Endothelial cell of umbilical vein (primary cell): ENCODE measurements at regions not wholly inside any gene's neighbourhood (a gene's known extent, or its start where the extent isn't known, plus 50 kb on each side); places are given as distances from the start of the nearest gene placed in this dataset.

Experiments
- BruUV-seq: library from RNA; stranded (reverse); fragments of 400-500 nt; replicated peaks from 2 replicates; lab custom pipeline; 2021; lab: Mats Ljungman, UMichigan
- CTCF ChIA-PET: fragments of 300-600, 350-600 bp; sonication (Branson Sonifier 250); formaldehyde crosslinking; loops from one replicate; lab custom pipeline; 2021; ENCODE audit warnings: antibody characterized with exemption, inconsistent platforms; lab: Charles Lee
- POLR2A ChIA-PET: fragments of 300-600, 350-600 bp; sonication (Branson Sonifier 250); formaldehyde crosslinking; loops from one replicate; lab custom pipeline; 2021; ENCODE audit warnings: antibody characterized with exemption, inconsistent platforms; lab: Charles Lee
- DNase-seq: peaks from one replicate; pipeline ENCODE4 v3.0.0-alpha.2; 2011; ENCODE audit warnings: low read depth, low spot score
- FAIRE-seq: peaks from 2 replicates; lab custom pipeline; 2011; peaks lifted over from hg19 to GRCh38; lab: Jason Lieb, UNC
- H2AFZ ChIP-seq: 2 replicates; pipeline ENCODE4 v1.6.0; 2012; ENCODE audit warnings: low read depth, low read length, control low read depth, inconsistent platforms
- H3K27ac ChIP-seq: 2 replicates; pipeline ENCODE4 v1.5.1; 2011; ENCODE audit warnings: low read depth, mild to moderate bottlenecking, control low read depth, low read length, moderate library complexity; ENCODE audit not compliant: insufficient read depth
- H3K27me3 ChIP-seq, 2 experiments: 2 replicates each; pipeline versions ENCODE4 v1.6.0 to v1.6.1; 2011; ENCODE audit warnings: low read length in 2 of 2, mixed read lengths in 1 of 2; ENCODE audit not compliant: control insufficient read depth in 2 of 2, insufficient read depth in 2 of 2
- H3K36me3 ChIP-seq, 2 experiments: 2 replicates in 1 of 2; 3 replicates in 1 of 2; pipeline ENCODE4 v1.5.1; 2011; ENCODE audit warnings: low read length in 2 of 2, mild to moderate bottlenecking in 1 of 2, moderate library complexity in 1 of 2; ENCODE audit not compliant: control insufficient read depth in 2 of 2, insufficient read depth in 2 of 2; ENCODE audit errors: extremely low read depth in 1 of 2
- H3K4me1 ChIP-seq: 3 replicates; pipeline ENCODE4 v1.5.1; 2011; ENCODE audit warnings: mild to moderate bottlenecking, low read length; ENCODE audit not compliant: control insufficient read depth, insufficient read depth; ENCODE audit errors: extremely low read depth
- H3K4me2 ChIP-seq: 2 replicates; pipeline ENCODE4 v1.6.1; 2011; ENCODE audit warnings: low read length, control low read depth, mixed read lengths; ENCODE audit not compliant: insufficient read depth
- H3K4me3 ChIP-seq, 3 experiments: fragments of 200-600 bp in 1 of 3; sonication (generic), shearing (Covaris generic) in 1 of 3; replicated peaks in 1 of 3; 2 replicates each; pipeline ENCODE4 v1.5.1; 2011 to 2016; ENCODE audit warnings: control low read depth in 3 of 3, low read length in 3 of 3, mild to moderate bottlenecking in 2 of 3, inconsistent platforms in 1 of 3, low read depth in 1 of 3, moderate library complexity in 1 of 3; ENCODE audit not compliant: insufficient read depth in 1 of 3
- H3K79me2 ChIP-seq: 2 replicates; pipeline ENCODE4 v1.6.0; 2012; ENCODE audit warnings: low read length, inconsistent platforms; ENCODE audit not compliant: control insufficient read depth, insufficient read depth
- H3K9ac ChIP-seq: replicated peaks from 2 replicates; pipeline ENCODE3; 2011; ENCODE audit warnings: low read length, control low read depth; ENCODE audit not compliant: insufficient read depth; ENCODE audit errors: extremely low read depth
- H3K9me1 ChIP-seq: replicated peaks from 3 replicates; pipeline ENCODE4 v1.6.0; 2011; ENCODE audit warnings: mild to moderate bottlenecking, low read length; ENCODE audit not compliant: control insufficient read depth, insufficient read depth; ENCODE audit errors: extremely low read depth
- H3K9me3 ChIP-seq: replicated peaks from 2 replicates; pipeline ENCODE4 v1.5.1; 2012; ENCODE audit warnings: low read length, inconsistent platforms; ENCODE audit not compliant: control insufficient read depth, insufficient read depth
- H4K20me1 ChIP-seq: replicated peaks from 2 replicates; pipeline ENCODE3; 2011; ENCODE audit warnings: mild to moderate bottlenecking, low read length; ENCODE audit not compliant: control insufficient read depth, insufficient read depth; ENCODE audit errors: extremely low read depth
- EZH2 ChIP-seq: IDR thresholded peaks from 2 replicates; pipeline ENCODE4 v1.6.1; 2012; ENCODE audit warnings: borderline replicate concordance, low read depth, mild to moderate bottlenecking, moderate library complexity, low read length, inconsistent platforms; ENCODE audit not compliant: severe bottlenecking
- FOS ChIP-seq: IDR thresholded peaks from 2 replicates; pipeline ENCODE4 v1.6.1; 2011; ENCODE audit warnings: mild to moderate bottlenecking, low read length, moderate library complexity, borderline replicate concordance; ENCODE audit not compliant: insufficient read depth
- GATA2 ChIP-seq: IDR thresholded peaks from 2 replicates; pipeline ENCODE4 v1.7.0; 2011; ENCODE audit warnings: low read depth, mild to moderate bottlenecking, moderate library complexity, mixed read lengths, low read length; ENCODE audit not compliant: insufficient read length, insufficient read depth
- JUN ChIP-seq: IDR thresholded peaks from 2 replicates; pipeline ENCODE4 v1.6.1; 2011; ENCODE audit warnings: borderline replicate concordance, low read depth; ENCODE audit not compliant: insufficient read length, insufficient read depth
- MYC ChIP-seq: IDR thresholded peaks from one replicate; pipeline ENCODE4 v1.6.1; 2011; ENCODE audit warnings: mild to moderate bottlenecking, low read depth, low read length
- POLR2A ChIP-seq: IDR thresholded peaks from 2 replicates; pipeline ENCODE4 v1.6.1; 2012; ENCODE audit warnings: low read depth, mild to moderate bottlenecking, control low read depth, low read length
- POLR2AphosphoS5 ChIP-seq: IDR thresholded peaks from 2 replicates; pipeline ENCODE4 v1.6.1; 2012; ENCODE audit warnings: low read depth, mild to moderate bottlenecking, control low read depth, low read length, moderate library complexity; ENCODE audit not compliant: insufficient read depth
- dilution Hi-C: fragments of 300-500 bp; cut with MboI; formaldehyde crosslinking; loops from one replicate; pipeline ENCODE4 v1.15.0; 2019; ENCODE audit warnings: low sequenced_read_pairs; ENCODE audit not compliant: extremely low pct_ligation_motif_present
- intact Hi-C: fragments of 100-400 bp; cut with micrococcal nuclease; formaldehyde crosslinking; loops from one replicate; pipeline ENCODE4 v1.10.0; 2022
- TF ChIP-seq, protein P1 (sequence below), 2 donors: IDR thresholded peaks; 1 replicate in 1 of 2; 2 replicates in 1 of 2; pipeline ENCODE4 v1.5.1; 2011; ENCODE audit warnings: low read length in 2 of 2, mild to moderate bottlenecking in 2 of 2, moderate library complexity in 2 of 2, control low read depth in 1 of 2, inconsistent platforms in 1 of 2, low read depth in 1 of 2; ENCODE audit not compliant: insufficient read depth in 1 of 2; ENCODE audit errors: extremely low read depth in 1 of 2
- TF ChIP-seq, protein P2 (sequence below): IDR thresholded peaks from 2 replicates; pipeline ENCODE4 v1.6.1; 2011; ENCODE audit not compliant: insufficient read depth, insufficient read length

DNA sequence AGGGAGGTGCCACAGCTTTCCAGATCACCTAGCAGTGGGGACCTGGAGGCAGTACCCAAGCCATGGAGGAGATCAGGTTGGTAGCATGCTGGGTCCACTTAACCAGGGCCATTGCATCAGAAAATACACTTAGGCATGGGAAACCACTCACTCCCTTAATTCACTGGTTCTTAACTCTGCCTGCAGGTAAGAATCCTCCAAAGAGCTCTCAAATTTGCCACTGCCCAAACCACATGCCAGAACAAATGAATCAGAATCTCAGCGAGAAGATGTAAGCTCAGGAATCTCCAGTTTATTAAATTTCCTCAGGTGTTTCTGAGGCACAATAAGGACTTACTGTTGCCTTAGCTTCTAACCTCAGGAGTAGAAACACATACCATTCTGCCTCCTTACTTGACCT is 327.7 kb upstream of the RASGEF1B start:
- POLR2A ChIA-PET, result no interaction called here

More for the DNA sequence above, 327.7 kb upstream of the RASGEF1B start:
- H3K9me3 ChIP-seq, result no peaks in the 10 kb centered on the region
- no peaks in the 10 kb centered on the region for H4K20me1 ChIP-seq
- H3K36me3 ChIP-seq, result no peaks in the 10 kb centered on the region
- H3K79me2 ChIP-seq, result no peaks in the 10 kb centered on the region
- CTCF ChIA-PET, result no interaction called here
- H2AFZ ChIP-seq, result no peak overlapping the region
- no peak overlapping the region for H3K4me2 ChIP-seq
- H3K4me1 ChIP-seq, result no peaks in the 10 kb centered on the region
- dilution Hi-C loops (no loop called here), intact Hi-C loops (no loop called here)
- no peak for FAIRE-seq
- no peak overlapping the region for H3K27ac ChIP-seq
- H3K9ac ChIP-seq, result no peak overlapping the region
- TF ChIP-seq JUN (no peak), POLR2AphosphoS5 (no peak), POLR2A (no peak), MYC (no peak), GATA2 (no peak), FOS (no peak), EZH2 (no peak)
- TF ChIP-seq, protein P1, sequence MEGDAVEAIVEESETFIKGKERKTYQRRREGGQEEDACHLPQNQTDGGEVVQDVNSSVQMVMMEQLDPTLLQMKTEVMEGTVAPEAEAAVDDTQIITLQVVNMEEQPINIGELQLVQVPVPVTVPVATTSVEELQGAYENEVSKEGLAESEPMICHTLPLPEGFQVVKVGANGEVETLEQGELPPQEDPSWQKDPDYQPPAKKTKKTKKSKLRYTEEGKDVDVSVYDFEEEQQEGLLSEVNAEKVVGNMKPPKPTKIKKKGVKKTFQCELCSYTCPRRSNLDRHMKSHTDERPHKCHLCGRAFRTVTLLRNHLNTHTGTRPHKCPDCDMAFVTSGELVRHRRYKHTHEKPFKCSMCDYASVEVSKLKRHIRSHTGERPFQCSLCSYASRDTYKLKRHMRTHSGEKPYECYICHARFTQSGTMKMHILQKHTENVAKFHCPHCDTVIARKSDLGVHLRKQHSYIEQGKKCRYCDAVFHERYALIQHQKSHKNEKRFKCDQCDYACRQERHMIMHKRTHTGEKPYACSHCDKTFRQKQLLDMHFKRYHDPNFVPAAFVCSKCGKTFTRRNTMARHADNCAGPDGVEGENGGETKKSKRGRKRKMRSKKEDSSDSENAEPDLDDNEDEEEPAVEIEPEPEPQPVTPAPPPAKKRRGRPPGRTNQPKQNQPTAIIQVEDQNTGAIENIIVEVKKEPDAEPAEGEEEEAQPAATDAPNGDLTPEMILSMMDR (IDR thresholded peaks at IDR 0.05; ENCODE audit: extremely low read depth in 1 of 2, insufficient read depth in 1 of 2, low read depth in 1 of 2, low read length in 2 of 2), result no peak
- TF ChIP-seq, protein P2, sequence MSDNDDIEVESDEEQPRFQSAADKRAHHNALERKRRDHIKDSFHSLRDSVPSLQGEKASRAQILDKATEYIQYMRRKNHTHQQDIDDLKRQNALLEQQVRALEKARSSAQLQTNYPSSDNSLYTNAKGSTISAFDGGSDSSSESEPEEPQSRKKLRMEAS, result no peak
- no peaks in the 10 kb centered on the region for H3K9me1 ChIP-seq
- DNase-seq, result no peak
- no peak overlapping the region for H3K4me3 ChIP-seq
- no TSS peak for BruUV-seq
- H3K27me3 ChIP-seq, result no peaks in the 10 kb centered on the region
